GM18499 (cell line): ENCODE measurements at regions not wholly inside any gene's neighbourhood (a gene's known extent, or its start where the extent isn't known, plus 50 kb on each side); places are given as distances from the start of the nearest gene placed in this dataset.

Source experiments
- ATAC-seq: cut with Tn5 transposase; IDR thresholded peaks from one replicate; pipeline ENCODE4 v1.9.1; 2021; ENCODE audit warnings: moderate number of reproducible peaks; ENCODE audit not compliant: insufficient read depth, unreplicated experiment

- ATAC-seq, result no peak
These were observed 197.0 kb upstream of the EEA1 start for GRCh38 chr12:93126069-93126474.

- ATAC-seq, result no peak
These were observed 198.0 kb upstream of the EEA1 start for GRCh38 chr12:93127107-93127560.

- ATAC-seq, result no peak
These were observed 198.7 kb upstream of the EEA1 start for GRCh38 chr12:93127582-93128331.

GRCh38 chr12:93128332-93128707 is 199.2 kb upstream of the EEA1 start:
- no peak for ATAC-seq

GRCh38 chr12:93130366-93131054 is 201.4 kb upstream of the EEA1 start:
- ATAC-seq, result no peak

GRCh38 chr12:93133361-93133760 is 204.3 kb upstream of the EEA1 start:
- no peak for ATAC-seq

- no peak for ATAC-seq
These were observed 205.2 kb upstream of the EEA1 start for GRCh38 chr12:93134175-93134890.

- no peak for ATAC-seq
These were observed 205.8 kb upstream of the EEA1 start for GRCh38 chr12:93134893-93135285.

- no peak for ATAC-seq
These were observed 206.5 kb upstream of the EEA1 start for GRCh38 chr12:93135286-93136239.

GRCh38 chr12:93136253-93137055 is 207.4 kb upstream of the EEA1 start:
- no peak for ATAC-seq

- no peak for ATAC-seq
These were observed 208.8 kb upstream of the EEA1 start for GRCh38 chr12:93137656-93138612.

- ATAC-seq, result peak; percentile 34
These were observed 210.1 kb upstream of the EEA1 start for GRCh38 chr12:93139028-93139665.

GRCh38 chr12:93140325-93140724 is 211.2 kb upstream of the EEA1 start:
- ATAC-seq, result no peak

GRCh38 chr12:93140801-93141200 is 211.7 kb upstream of the EEA1 start:
- ATAC-seq, result no peak

- ATAC-seq, result no peak
These were observed 213.8 kb upstream of the EEA1 start for GRCh38 chr12:93142881-93143280.

- ATAC-seq, result no peak
These were observed 215.0 kb upstream of the EEA1 start for GRCh38 chr12:93144109-93144508.

- no peak for ATAC-seq
These were observed 216.0 kb upstream of the EEA1 start for GRCh38 chr12:93145086-93145485.
